GDM1 (cell line): ENCODE measurements at regions not wholly inside any gene's neighbourhood (a gene's known extent, or its start where the extent isn't known, plus 50 kb on each side); places are given as distances from the start of the nearest gene placed in this dataset.

ENCODE experiments used
- DNase-seq: peaks from one replicate; lab custom pipeline; 2025; lab: John Stamatoyannopoulos, UW

DNA sequence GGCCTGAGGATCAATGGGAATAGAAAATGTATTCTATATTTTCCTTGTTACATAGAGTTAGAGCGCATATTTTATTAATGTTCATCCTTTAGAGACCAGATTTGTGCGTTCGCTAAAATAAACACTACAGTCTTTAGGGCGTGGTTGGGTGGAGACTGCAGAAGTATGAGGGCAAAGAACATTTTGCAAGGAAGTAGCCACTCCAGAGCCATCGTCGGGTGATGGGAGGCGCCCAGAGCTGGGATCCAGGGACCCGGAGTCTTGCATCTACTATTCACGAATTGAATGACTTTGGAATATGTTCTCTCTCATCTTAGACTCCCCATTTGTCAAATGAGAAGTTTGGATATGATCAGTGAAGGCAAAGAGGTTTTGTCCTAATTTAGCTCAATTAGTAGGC, 154.2 kb upstream of the IRX6 start:
- DNase-seq: no peak

DNA sequence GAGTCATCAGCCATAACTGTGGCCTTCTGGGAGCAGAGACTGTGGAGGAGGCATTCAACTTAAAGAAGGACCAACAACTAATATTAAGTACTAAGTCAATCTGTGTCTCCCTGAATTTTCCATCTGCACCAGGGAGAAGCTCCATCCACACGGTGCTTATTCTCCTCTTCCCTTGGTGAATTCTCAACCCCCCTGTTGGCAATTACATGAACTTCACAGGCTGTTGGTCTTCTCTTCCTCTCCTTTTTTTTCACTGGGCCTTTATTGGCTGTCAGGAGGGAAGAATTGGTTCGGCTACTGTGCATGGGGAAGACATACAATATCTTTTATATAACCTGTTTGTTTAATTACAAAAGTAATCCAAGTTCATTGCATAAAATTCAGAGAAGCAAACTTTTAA, 152.8 kb upstream of the IRX6 start:
- no peak for DNase-seq

DNA sequence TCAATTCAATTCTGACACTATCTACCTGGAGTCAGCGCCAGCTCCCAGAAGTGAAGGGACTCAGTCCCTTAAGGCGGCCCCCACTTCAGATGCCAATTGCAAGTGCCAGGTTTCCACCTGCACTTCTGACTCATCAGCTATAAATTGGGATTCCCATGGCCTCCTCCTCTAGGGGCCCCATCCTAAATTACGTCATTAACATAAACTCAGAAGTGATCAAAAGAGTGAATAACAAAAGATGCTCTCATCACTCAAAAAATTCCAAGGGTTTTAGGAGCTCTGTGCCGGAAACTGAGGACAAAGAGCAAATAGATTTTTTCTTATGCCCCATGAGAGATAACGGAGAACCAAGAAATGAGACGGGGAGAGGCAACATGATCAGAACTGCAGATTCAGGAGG, 148.6 kb upstream of the IRX6 start:
- no peak for DNase-seq

DNA sequence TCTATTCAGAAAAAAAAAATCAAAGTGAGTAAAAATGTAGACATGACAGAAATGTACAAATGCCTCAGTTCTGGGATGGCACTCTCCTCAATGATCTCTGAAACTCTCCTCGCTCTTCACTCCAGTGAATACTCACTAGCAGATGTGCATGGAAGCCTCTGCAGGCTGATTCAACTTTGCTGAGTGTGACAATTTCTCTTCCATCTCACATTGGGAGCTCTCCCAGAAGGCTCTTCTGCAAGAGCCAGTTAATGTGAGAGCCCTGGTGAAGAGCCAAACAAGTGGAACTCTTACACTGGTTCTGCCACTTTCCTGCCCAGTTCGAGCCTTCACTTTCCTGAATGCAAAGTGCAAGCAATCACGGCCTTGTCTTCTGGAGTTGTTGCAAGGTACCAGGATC, 147.1 kb upstream of the IRX6 start:
- no peak for DNase-seq

DNA sequence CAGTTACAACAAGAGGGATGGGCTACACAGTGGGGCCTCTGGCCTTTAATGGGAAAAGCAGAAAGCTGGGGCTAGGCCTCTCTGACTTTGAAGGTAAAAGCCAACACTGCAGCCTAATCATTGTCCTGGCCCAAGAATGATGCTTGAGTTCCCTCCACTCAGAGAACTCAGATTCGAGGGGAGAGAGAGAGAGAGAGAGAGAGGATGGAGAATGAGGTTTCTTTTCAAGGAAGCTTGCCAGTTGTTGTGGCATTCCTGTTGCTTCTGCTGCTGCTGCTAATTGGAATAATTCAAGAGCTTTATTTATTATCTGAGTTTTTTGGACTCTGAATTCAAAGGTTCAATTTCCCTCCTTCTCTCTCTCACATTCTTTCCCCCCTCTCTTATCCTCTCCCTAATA, 144.6 kb upstream of the IRX6 start:
- no peak for DNase-seq

DNA sequence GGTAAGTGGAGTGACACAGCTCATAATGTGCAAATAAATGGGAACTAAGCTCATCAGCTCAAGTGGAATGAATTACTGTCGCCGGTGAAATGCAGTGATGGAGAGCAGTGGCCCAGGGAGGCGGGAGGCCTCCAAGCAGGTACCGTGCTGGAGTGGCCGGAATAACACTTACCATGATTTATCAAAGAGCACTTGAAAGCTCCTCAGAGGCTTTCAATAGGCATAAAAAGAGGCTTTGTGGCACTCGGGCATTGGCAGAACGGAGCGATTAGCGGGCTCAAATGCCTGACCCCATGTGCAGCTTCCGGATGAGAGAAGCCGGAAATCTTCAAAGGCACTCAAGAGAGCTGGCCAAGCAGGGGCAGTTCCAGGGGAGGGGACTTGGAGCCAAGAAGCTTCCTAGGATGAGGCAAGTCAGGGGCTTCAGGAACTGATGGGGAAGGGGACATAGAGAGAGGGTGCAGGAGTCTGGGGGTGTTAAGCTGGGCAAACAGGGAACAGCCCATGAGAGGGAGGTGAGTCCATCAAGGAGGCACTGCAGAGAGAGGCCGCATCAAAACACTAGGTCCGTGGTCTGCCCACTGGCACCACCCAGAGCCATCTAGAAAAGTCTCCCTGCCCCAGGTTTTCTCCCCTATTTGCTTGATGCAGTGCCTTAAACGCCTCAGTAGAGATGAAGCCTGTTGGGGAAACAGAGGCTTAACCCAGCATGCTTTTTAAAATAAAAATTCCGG, 144.0 kb upstream of the IRX6 start:
- DNase-seq: no peak

DNA sequence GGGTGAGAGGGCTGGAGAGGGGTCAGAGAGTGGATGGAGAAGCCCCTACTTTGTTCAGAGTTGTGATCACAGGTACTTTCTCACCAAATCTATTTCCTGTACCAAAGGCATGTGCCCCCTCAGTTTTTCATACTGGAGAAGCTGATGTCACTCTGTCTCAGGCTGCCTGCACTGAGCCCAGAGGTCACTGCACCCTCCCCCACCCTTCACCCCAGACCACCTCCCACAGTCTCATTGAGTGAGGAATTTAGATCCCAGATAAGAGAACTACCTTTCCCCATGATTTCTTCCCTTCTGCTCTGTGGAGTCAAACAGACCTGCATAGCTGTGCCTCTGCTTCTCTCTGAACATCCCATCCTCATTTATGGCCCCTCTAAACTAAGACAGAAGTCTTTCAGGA, 140.0 kb upstream of the IRX6 start:
- no peak for DNase-seq

DNA sequence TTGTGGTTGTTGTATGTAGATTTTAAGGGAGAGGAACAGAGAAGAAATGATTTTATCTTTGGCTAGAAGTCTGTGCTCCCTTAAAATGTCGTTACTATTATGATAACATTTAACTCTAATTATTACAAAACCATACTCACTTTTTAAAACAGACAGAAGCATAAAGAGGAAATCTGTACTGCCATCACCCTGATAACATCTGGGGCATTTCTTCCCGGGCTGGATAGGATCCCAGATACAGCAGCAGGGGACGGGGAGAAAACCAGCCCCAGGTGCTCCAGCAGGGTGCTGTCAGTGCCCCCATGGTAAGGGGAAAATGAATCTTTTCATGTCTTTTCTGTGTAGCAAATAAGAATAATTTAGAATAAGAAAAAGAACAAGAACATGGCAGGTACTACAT, 139.4 kb upstream of the IRX6 start:
- DNase-seq: no peak

DNA sequence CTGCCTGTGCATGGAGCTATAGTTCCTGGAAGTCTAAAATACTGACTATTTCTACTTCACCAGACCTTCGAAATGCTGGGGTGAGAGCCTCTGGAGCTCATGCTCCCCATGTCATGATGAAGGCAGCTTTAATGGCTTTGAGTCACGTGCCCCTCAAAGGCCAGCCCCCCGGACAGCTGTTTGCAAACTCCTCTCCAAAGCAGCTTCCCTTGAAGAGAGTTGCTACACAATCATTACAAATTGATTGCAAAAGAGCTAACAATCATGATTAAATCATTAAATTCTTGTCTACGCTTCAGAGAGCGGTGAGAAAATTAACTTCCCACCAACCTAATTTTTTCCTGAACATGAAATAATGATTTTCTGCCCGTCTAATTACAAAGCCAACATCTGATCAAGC, 134.8 kb upstream of the IRX6 start:
- DNase-seq: no peak

DNA sequence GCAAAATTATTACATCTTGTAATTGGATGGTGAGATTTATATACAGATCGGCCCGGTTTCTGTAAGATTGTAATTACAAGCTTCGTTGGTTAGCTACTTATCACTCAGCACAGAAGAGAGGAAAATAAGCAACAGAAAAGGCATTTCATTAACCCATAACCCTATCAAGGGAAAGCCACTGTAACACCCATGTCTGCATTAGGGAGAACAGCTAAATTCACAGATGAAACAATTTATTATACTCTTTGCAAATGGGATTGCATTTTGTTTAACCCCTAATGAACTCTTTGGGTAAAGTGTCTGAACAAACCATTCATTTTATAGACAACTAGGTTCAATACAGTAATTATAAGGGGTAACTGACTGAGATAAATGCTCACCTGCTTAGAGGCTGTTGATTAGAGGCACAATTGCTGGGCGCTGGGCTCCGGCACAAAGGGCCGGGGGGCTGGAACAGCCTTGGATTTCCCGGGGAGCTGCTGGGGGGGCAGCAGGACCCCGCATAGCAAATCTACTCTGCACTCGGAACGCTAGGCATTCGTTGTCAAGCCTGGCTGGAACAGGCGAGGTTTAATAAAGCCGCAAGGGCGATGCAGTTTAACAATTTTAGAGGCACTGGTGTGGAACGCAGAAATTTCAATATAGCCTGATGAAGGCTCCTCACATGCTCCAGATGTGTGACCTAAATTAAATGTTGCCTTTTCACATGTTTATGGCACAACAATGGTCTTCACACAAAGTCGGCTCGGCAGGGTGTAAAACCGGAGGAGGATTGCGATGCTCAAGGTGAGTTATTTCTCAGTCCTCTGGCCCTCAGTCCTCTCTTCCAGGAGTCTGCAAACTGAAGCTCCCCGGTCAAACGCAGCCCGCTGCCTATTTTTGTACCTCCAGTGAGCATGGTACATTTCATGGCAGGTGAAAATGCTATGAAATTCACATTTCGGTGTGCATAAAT, 134.0 kb upstream of the IRX6 start:
- DNase-seq: no peak

DNA sequence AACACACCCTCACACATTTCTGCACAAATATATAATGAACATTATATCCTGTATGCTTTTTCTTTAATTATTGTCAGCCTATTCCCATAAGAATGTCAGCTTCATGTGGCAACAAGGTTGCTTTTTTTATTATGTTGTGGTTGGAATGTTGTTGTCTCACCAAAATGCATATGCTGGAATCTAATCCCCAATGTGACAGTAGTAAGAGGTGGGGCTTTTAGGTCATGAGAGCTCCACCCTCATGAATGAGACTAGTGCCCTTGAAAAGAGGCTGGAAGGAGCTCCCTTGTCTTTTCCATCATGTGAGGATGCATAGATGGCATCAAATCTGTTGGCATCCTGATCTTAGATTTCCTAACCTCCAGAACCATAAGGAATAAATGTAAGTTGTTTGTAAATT, 131.3 kb upstream of the IRX6 start:
- DNase-seq: no peak

DNA sequence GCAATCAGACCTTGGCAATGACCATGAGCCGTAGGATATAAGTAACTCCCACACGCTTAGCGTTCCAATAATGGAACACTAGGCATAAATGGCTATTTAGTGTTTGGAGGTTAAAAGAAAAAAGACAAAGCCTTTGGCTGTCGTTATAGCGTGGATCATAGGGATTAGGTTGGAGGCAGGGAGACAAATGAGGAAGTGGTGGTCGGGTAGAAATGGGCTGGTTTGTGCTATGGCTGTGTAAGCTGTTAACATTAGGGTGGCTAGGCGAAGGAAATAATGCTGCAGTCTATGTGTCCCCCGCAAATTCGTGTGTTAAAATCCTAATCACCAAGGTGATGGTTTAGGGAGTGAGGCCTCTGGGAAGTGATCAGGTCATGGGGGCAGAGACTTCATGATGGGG, 120.4 kb upstream of the IRX6 start:
- no peak for DNase-seq

DNA sequence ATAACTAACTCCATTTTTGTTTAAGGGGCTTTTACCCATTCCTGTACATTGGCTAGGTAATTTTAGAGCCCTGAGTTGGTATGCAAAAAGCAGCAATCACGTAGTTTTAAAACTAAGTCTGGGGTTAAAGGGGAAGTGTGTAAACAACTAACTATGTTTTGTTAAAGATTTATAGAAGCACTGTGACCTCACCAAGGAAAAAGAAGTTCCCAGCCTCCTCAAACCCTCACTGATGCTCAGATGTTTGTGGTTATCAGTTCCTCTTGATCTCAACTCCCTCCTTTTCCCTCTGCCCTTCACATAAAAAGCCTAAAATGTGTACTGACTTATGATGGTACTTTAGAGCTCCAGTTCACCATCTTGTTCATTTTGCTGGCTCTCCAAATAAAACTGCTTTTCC, 119.9 kb upstream of the IRX6 start:
- no peak for DNase-seq

DNA sequence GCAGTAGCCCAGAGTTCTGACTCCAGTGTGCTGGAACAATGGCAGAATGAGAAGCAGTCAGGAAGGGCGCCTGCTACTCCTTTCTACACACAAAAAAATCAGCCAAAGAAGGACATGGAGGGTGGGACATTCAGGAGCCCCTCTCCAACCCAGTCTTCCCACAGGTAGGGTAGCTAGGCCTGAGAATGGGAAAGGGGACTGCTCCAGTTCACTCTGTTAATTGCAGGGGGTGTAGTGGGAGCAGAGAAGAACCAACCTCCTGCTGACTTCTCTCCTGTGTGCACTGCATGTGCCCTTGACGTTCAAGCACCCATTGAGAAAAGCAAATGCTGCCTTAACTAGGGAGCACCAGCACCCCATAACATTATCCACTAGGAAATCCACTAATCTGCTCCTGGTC, 119.1 kb upstream of the IRX6 start:
- no peak for DNase-seq

DNA sequence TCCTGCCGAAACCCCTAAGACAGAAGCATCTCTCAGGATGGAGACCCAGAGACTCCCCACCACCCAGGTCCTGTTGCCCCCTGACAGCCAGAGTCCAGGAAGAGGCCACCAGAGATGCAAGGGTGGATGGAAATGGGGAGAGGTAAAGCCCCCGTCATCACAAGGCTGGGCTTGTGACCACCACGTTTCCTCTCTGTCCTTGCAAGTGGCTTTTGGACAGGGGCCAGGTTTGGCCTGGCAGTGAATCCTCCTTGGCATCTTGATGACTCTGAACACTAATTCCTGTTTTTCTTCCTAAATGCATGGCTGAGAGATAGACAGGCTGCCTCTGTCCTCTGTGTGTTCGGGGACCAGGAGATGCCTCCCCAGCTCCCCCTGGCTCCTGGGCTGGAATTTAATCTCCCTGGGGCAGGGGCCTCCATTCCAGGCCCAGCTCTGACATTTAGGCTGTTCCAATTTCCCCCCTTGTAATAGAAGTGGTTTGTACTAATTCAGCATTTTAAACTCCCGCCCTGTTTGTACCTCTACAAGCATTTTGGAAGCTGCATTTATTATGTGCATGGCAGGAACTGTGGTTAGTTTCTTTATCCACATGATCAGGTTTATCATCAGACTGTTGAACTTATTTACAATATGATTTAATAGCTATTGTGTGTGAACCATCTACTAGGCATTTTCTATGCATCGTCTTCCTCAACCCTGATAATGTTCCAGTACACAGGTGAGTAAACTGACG, 116.1 kb upstream of the IRX6 start:
- no peak for DNase-seq

DNA sequence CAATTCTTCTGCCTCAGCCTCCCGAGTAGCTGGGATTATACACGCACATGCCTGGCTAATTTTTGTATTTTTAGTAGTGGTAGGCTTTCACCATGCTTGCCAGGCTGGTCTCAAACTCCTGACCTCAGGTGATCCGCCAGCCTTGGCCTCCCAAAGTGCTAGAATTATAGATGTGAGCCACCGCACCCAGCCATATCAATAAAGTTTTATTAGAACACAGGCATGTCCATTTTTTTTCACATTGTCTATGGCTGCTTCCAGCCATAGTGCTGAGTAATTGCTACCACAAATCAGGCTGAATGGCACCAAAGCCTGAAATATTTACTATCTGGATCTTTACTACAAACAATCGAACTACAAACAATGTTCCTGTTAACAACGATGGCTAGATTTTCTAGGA, 114.4 kb upstream of the IRX6 start:
- no peak for DNase-seq

DNA sequence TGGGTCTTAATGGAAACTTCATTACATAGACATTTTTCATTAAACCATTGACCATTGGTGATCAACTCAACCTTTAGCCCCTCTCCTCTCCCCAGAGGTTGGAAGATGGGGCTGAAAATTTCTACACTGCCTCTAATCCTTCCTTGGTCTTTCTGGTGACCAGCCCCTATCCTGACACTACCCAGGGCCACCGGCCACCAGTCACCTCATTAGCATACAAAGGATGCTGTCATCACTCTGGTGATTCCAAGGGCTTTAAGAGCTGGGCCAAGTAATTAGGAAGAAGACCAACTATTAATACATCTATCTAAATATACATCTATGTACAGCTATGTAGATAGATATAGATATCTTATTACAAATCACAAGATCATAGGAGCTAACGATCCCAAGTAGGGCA, 111.2 kb upstream of the IRX6 start:
- DNase-seq: no peak

DNA sequence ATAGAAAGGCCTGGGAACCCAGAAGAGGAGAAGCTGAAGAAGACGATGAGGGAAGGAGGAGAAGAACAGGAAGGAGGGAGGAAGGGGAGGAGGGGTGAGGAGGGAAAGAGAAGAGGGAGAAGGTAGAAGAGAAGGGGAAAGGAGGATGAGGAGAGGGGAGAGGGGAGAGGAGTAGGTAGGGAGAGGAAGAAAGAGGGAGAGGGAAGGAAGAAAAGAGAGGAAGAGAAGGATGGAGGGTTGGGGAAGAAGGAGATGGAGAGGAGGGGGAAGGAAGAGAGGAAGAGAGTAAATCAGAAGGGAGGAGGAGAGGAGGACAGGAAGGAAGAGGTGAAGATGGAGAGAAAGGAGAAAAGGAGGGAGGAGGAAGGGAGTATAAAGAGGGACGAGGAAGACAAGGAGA, 109.6 kb upstream of the IRX6 start:
- no peak for DNase-seq

DNA sequence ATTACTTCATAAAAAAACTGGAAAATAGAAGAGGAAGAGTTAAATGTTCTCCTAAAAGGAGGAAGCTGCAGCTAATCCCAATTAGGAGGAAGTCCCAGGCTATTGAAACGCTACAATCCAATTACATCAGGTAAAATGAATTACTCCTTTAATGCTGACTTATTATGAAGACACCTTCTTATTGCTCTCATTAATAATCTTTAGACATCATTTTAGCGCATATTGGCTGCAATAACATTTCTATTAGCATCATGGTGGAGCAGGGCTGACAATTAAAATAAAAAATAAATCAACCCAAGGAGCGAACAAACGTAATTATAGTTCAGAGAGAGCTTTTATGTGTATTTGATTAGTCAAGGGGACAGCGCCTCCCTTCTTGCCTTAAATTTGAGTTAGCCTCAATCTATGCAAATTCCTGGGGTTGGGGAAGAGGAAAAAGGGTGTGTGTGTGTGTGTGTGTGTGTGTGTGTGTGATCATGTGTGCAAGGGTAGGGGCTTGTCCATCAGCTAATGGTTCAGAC, 109.0 kb upstream of the IRX6 start:
- DNase-seq: no peak

DNA sequence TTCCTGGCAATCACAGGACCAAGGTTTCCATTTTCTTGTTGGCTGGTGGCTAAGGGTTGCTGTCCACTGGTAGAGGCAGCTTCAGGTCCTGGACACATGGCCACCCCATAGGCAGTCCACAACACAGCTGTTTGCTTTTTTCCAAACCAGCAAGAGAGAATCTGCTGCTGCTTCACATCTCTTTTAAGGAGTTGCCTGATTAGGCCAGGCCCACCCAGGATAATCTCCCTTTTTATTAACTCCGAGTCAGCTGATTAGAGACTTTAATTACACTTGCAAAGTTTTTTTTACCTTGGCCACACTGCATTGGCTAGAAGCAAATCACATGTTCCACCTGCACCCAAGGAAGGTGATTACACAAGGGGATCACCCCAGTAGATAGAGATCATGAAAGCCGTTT, 106.6 kb upstream of the IRX6 start:
- no peak for DNase-seq

DNA sequence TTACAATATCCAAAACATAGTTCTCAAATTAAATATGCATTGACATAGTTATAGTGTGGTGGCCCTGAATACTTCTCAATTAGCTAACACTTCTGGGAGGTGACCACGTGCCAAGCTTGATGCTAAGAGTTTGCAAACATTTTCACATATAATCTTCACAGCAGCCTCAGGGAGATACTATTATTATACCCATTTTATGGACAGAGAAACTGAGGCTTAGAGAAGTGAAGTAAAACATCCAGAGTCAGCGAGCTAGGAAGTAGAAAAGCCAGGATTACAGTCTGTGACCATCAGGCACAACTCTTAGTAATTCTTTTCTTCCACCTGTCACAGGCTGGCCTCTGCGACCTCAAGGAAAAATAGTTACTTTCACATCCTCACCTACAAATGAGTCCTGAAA, 102.2 kb upstream of the IRX6 start:
- no peak for DNase-seq

DNA sequence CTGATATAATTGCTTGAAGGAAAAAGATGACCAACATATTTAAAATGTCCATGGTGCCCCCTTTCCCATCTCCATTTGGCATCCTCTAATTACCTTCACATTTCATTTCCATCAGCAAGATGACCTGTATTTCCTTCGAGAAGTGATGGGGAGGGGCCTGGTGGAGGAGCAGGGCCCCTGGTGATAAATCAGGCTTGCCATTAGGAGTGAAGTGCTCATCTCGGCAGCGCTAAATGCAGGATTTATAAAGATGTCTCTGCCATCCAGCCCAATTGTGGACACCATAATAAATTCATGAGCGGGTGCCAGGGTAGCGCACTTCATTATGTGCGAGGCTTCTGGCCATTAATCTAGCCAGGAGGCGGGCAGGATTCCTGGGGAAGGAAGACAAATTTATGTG, 101.5 kb upstream of the IRX6 start:
- DNase-seq: no peak
